ENCODE measurements at regions not wholly inside any gene's neighbourhood (a gene's known extent, or its start where the extent isn't known, plus 50 kb on each side); places are given as distances from the start of the nearest gene placed in this dataset.

GRCh38 chr4:89364541-89364940 lies 56.9 kb upstream of the GPRIN3 start:
- Mint-ChIP-seq H3K4me1 (ENCODE audit: unreplicated experiment) (peaks cover 13% of the 10 kb centered on the region), H3K27ac (ENCODE audit: unreplicated experiment) (no peak overlapping the region), H3K36me3 (ENCODE audit: low read depth, unreplicated experiment) (no peaks in the 10 kb centered on the region), H3K4me3 (ENCODE audit: unreplicated experiment) (no peak overlapping the region), H3K9me3 (ENCODE audit: unreplicated experiment) (no peaks in the 10 kb centered on the region), H3K27me3 (ENCODE audit: unreplicated experiment) (no peaks in the 10 kb centered on the region)
- TF ChIP-seq CTCF (IDR thresholded peaks at IDR 0.05; ENCODE audit: unreplicated experiment) = no peak
- DNase-seq (ENCODE audit: low spot score) = no peak

- DNase-seq (ENCODE audit: low spot score) = no peak
- no peak overlapping the region for H3K4me3 Mint-ChIP-seq (ENCODE audit: unreplicated experiment)
- TF ChIP-seq CTCF (IDR thresholded peaks at IDR 0.05; ENCODE audit: unreplicated experiment) = no peak
- H3K4me1 Mint-ChIP-seq (ENCODE audit: unreplicated experiment) = peaks cover 13% of the 10 kb centered on the region
- no peaks in the 10 kb centered on the region for H3K9me3 Mint-ChIP-seq (ENCODE audit: unreplicated experiment)
- no peak overlapping the region for H3K27ac Mint-ChIP-seq (ENCODE audit: unreplicated experiment)
- H3K27me3 Mint-ChIP-seq (ENCODE audit: unreplicated experiment) = no peaks in the 10 kb centered on the region
- no peaks in the 10 kb centered on the region for H3K36me3 Mint-ChIP-seq (ENCODE audit: low read depth, unreplicated experiment)
Observed at GRCh38 chr4:89363786-89364185, 56.2 kb upstream of the GPRIN3 start.

GRCh38 chr4:89358935-89359638 lies 51.5 kb upstream of the GPRIN3 start:
- H3K27ac Mint-ChIP-seq (ENCODE audit: unreplicated experiment) = no peak overlapping the region
- peaks cover 17% of the 10 kb centered on the region for H3K4me1 Mint-ChIP-seq (ENCODE audit: unreplicated experiment)
- no peaks in the 10 kb centered on the region for H3K9me3 Mint-ChIP-seq (ENCODE audit: unreplicated experiment)

GRCh38 chr4:89357787-89358186 lies 50.2 kb upstream of the GPRIN3 start:
- H3K4me3 Mint-ChIP-seq (ENCODE audit: unreplicated experiment) = no peak overlapping the region
- H3K27ac Mint-ChIP-seq (ENCODE audit: unreplicated experiment) = no peak overlapping the region
- H3K4me1 Mint-ChIP-seq (ENCODE audit: unreplicated experiment) = peaks cover 17% of the 10 kb centered on the region
- no peak for TF ChIP-seq CTCF (IDR thresholded peaks at IDR 0.05; ENCODE audit: unreplicated experiment)
- H3K9me3 Mint-ChIP-seq (ENCODE audit: unreplicated experiment) = no peaks in the 10 kb centered on the region
- H3K27me3 Mint-ChIP-seq (ENCODE audit: unreplicated experiment) = no peaks in the 10 kb centered on the region
- no peaks in the 10 kb centered on the region for H3K36me3 Mint-ChIP-seq (ENCODE audit: low read depth, unreplicated experiment)
- DNase-seq (ENCODE audit: low spot score) = no peak

More at GRCh38 chr4:89358935-89359638, 51.5 kb upstream of the GPRIN3 start:
- no peak for TF ChIP-seq CTCF (IDR thresholded peaks at IDR 0.05; ENCODE audit: unreplicated experiment)
- no peak overlapping the region for H3K4me3 Mint-ChIP-seq (ENCODE audit: unreplicated experiment)
- H3K27me3 Mint-ChIP-seq (ENCODE audit: unreplicated experiment) = no peaks in the 10 kb centered on the region
- H3K36me3 Mint-ChIP-seq (ENCODE audit: low read depth, unreplicated experiment) = no peaks in the 10 kb centered on the region
- DNase-seq (ENCODE audit: low spot score) = no peak
